Medulla oblongata (tissue), 1 donor: ENCODE measurements at regions not wholly inside any gene's neighbourhood (a gene's known extent, or its start where the extent isn't known, plus 50 kb on each side); places are given as distances from the start of the nearest gene placed in this dataset.

Experiments
- DNase-seq: peaks from one replicate; pipeline ENCODE4 v3.0.0-alpha.2; 2015; ENCODE audit errors: extremely low spot score

DNA sequence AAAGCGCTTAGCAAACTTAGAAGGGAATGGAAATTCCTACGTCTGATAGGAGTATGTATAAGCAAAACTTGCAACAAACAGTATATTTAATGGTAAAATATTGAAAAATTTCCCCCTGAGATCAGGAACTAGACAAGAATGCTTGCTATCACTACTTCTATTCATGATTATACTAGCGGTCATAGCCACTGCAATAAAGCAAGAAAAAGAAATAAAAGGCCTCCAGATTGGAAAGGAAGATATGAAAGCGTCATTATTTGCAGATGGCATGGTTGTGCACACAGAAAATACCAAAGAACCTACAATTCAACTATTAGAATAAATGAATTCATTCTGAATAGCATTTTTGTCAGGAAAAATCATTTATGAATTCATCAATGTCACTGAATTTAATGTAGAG lies 87.2 kb upstream of the BCOR start:
- DNase-seq = no peak

- DNase-seq = no peak
These were observed 84.9 kb upstream of the BCOR start for GRCh38 chrX:40182615-40183014.

DNA sequence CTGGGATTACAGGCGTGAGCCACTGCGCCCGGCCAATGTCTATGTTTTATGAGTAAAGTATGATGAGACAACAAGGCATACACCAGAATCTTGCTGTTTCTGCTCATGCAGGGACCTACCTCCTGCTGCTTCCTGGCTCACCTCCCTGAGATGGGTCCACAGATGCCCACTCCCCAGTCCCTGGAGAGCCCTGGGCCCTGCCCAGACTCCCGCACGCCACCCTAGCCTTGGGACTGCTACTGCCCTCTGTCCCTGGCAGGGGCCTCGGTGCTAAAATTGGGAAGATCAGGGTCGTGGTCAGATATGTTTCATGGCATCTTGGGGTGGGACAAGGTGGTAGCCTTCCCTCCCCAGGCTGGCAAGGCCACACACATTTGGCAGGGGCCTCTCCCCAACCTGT lies 84.3 kb upstream of the BCOR start:
- no peak for DNase-seq

DNA sequence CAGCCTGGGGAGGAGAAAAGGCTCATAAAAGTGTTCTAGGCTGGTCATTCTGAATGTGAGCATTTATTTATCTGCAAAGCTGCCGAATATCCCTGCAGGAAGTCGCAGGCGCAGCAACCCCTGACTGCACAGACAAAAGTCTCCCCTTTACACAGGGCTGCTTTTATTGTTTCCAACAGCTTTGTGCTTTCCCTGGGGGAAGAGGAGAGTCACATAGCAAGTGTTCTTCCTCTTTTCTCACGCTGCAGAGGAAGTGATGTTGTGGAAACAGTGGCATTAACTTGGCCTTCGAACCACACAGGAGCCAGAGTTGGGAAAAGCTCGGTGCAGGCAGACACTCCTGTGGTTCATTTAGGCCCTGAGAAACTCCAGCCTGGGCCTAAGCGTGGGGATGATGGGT lies 81.5 kb upstream of the BCOR start:
- DNase-seq = no peak

DNA sequence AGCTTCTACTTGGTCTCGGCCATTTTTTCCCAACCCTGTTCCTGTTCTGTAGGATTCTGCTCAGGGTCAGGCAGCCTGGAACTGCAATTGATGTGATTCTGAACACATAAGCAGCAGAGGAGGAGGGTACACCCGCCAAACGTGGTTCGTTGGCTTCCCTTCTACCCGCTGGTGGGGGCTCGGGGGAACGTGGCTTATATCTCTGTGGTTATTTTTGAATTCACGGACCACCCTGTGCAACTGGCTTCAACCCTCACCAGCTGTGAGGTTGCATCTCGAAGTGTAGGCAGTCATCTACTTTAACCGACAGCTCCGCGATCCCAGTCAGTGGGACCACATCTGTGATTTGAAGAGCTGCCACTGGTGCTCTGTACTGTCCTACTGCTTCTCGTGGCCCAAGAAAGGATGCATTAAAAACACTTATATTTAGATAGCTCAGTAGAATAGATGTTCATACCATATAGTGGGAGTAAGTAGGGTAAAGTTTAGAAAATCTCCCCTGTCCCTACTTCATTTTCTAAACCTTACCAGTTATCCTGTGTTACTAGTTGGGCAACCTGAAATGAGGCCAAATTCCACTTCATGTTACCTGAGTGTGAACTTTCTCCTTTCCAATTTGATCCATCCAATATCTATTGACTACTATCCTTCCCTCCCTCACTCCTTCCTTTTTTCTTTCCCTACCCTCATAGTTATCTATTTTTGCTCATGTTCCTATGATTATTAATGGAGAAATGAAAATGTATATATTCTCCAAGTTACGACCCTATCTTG lies 80.4 kb upstream of the BCOR start:
- no peak for DNase-seq

DNA sequence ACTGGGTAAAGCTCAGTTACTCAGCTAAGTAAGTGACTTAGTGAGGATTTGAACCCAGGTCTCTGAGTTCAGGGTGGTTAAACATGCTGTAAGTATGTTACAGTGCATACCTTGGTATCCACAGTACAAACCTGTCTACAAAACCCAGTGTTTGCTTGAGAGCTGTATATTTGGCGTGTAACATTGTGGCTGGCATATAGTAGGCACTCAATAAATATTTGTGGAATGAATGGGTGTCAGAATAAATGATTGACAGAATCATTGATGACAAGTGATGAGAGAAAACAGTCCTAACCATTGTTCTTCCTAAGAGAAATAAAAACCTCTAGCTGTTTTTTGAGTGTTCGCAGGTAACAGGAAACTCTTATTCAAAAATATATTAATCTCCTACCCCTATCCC lies 79.7 kb upstream of the BCOR start:
- no peak for DNase-seq

- DNase-seq = no peak
These were observed 79.3 kb upstream of the BCOR start for GRCh38 chrX:40177117-40177430.

- no peak for DNase-seq
These were observed 78.8 kb upstream of the BCOR start for GRCh38 chrX:40176351-40177116.

DNA sequence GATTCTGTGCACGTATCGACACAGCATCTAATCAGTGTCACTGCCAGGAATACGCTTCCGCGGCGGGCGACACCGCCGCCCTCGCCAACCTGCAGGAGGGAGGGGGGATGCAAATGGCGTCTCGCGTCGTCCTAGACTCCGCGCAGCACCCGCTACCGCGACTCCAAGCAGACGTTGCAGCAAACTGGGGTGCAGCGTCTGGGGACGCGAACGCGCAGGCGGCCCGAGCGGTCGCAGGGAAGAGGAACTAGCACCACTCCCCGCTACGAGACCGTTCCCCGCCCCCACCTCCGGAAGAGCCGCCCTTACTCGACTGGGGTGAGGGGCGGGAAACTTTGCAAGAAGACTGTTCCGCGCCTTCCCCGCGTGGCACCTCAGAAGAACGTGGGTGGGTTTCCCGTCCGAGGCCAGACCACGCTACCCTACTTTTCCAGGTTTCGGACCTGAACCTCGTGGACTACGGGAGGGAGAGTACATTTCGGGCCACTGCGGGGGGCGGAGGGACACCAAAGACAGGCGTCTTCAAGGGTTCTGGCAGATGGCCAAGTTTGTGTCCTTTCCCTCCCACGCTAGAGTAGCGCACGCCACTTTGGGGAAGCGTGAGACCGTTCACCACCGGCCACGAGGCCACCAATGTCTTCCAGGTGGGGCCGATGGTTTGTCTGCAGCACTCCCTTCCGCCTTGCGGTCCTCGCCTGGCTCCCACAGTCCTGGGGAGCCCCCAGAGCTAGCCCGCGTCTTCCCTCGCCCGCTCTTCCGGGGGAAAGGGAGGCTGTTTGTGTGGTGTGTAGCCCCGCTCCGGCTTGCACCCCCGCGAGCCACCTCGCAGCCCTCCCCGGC lies 78.0 kb upstream of the BCOR start:
- no peak for DNase-seq

- DNase-seq = no peak
These were observed 77.2 kb upstream of the BCOR start for GRCh38 chrX:40174854-40175510.

- DNase-seq = no peak
These were observed 76.5 kb upstream of the BCOR start for GRCh38 chrX:40174001-40174853.

- no peak for DNase-seq
These were observed 75.6 kb upstream of the BCOR start for GRCh38 chrX:40173143-40174000.

- DNase-seq = no peak
These were observed 74.8 kb upstream of the BCOR start for GRCh38 chrX:40172401-40173142.

DNA sequence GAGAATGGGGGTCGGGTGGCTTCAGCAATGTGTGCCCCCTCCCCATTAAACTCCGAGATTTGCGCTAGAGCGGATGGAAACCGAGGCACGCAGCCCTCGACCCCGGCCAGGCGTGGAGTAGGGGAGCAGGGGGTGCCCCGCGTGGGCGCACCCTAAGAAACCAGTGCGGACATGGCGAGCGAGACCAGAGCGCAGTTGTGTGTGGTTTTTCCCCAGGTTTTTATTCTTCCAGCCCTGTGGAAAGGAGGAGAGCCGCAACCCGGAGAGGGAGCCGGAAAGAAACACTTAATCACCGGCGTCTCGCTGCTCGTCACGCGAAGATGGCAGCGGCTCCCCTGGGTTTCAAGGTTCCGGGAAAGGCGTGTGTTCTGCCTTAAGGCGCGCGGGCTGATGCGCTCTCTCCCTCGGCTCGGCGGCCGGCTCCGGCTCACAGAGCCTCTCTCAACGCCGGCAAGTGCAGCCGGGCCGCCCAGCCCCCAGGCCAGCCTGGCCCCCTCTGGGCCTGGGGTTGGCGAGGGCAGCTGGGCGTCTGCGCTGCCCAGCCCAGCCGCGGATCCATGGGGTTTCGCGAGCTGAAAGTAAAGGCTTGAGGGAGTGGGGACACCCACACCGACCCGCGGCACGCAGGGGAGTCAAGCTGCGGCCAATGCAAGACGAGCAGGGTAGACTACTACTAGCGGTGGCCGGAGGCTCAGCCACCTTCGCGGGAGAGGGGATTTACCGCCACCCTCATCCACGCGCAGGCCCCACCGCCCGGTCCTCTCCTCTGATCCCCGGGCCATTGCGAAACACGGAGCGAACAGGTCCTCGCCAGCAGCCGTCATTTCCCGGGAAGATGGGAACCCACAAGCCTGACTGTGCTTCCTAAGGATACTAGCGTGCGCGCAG lies 74.0 kb upstream of the BCOR start:
- DNase-seq = no peak

DNA sequence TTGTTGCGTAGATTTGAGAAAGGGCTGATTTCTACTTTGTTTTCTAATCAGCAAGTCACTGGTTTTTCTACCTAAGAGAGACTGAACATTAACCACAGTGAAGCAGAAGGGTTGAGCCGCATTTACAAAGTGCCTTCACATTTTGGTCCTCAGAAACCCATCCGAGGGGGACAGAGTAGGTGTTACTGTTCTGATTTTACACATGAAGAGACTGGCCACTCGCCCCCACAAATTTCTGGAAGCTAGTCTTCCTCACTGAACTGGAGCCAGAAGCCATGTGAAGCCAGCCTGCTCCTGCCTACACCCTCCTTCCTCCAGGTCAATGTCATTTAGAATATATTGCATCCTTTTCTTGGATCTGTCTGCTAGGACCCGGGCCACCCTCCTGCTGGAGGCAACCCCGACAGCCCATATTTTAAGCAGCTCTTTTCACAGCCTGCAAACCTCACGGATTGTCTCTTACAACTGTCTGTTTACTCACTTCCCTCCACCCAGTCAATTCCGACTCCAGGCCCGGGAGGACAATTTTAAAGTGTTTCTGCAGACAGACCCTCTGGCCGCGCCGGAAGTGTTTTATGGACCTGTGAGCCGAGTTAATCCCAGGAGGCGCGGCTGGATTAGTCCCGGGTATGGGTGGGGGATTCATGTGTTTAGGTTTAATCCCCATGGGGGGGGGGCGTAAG lies 73.2 kb upstream of the BCOR start:
- no peak for DNase-seq

- no peak for DNase-seq
These were observed 71.7 kb upstream of the BCOR start for GRCh38 chrX:40169193-40170101.
